Ramos (cell line): ENCODE measurements at regions not wholly inside any gene's neighbourhood (a gene's known extent, or its start where the extent isn't known, plus 50 kb on each side); places are given as distances from the start of the nearest gene placed in this dataset.
"Not testable (repeated sequence)": the region's sequence is repeated elsewhere in the genome, so short reads cannot be mapped to it uniquely, and the experiment has no call there.

Experiments used
- in situ Hi-C: fragments of 300-500 bp; cut with MboI; formaldehyde crosslinking; loops from one replicate; pipeline ENCODE4 v1.14.3; 2022; ENCODE audit warnings: low sequenced_read_pairs; ENCODE audit not compliant: unreplicated experiment

DNA sequence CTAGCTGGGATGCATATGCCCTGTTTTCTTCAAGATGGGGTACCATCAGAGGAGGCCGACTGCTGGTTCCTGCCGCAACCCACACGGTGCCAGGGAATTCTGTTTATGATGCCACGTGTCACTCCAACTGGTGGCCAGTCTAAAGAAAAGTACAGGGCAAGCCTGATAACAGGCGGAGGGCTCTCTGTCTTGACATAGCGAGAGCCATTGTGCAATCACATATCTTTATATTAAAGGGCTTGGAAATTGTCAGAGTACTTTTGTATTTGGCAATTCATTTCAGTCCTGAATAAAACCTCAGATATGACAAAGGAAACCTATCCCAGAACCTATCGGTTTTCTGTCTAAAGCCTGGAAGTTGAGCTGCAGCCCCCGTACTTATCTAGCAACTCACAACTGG lies 768.4 kb downstream of the TDRD15 start:
- in situ Hi-C loops = no loop called here

DNA sequence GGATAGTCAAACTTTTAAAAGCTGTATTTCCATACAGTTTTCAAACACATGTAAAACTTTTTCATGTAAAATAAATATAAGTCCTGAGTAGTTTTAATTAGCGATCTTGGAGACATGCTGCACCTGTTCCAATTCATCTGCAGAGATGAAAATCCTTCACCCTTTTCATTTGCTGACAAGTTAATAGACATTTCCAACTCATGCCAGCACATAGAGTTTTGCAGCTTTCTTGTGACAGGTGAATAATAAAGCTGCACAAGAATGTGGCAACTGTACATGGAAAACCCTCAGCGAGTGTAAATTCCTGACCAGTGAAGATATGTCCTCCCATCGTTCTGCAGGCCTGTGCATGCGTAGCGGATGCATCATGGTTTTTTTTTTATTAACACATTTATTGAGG lies 771.4 kb downstream of the TDRD15 start:
- in situ Hi-C loops = no loop called here

DNA sequence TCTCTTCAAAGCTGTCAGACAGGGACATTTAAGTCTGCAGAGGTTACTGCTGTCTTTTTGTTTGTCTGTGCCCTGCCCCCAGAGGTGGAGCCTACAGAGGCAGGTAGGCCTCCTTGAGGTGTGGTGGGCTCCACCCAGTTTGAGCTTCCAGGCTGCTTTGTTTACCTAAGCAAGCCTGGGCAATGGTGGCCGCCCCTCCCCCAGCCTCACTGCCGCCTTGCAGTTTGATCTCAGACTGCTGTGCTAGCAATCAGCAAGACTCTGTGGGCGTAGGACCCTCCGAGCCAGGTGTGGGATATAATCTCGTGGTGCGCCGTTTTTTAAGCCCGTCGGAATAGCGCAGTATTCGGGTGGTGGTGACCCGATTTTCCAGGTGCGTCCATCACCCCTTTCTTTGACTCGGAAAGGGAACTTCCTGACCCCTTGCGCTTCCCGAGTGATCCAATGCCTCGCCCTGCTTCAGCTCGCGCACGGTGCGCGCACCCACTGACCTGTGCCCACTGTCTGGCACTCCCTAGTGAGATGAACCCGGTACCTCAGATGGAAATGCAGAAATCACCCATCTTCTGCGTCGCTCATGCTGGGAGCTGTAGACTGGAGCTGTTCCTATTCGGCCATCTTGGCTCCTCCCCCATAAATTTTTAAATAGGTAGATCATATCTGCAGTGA lies 785.1 kb downstream of the TDRD15 start:
- in situ Hi-C loops = not testable (repeated sequence)

DNA sequence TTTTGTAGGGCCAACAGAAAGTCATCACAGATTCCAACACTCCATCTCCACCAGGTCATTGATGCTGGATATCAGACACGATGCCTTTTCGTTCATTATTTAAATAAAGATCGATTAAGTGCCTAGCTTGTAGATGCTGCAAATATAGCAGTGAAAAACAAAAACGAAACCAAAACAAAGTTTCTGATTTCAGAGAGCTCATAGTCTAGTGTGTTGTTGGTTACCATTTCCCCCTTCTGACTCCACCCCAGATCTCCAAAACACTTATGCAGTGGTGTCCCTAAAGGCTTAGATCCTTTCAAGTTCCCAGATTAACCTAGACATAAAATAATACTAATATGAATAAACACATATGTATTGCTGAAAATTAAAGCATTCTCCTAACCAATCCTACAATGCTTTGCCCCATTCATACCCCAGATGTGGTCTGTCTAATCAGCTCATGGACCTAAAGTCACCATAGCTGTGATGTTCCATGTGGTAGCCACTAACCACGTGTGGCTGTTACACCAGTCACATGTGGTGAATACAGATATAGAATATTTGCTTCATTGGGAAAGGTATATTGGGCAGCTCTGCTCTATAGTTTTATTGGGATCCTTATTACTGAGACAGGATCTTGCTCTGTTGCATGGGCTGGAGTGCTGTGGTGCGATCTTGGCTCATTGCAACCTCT lies 787.2 kb downstream of the TDRD15 start:
- in situ Hi-C loops = no loop called here

DNA sequence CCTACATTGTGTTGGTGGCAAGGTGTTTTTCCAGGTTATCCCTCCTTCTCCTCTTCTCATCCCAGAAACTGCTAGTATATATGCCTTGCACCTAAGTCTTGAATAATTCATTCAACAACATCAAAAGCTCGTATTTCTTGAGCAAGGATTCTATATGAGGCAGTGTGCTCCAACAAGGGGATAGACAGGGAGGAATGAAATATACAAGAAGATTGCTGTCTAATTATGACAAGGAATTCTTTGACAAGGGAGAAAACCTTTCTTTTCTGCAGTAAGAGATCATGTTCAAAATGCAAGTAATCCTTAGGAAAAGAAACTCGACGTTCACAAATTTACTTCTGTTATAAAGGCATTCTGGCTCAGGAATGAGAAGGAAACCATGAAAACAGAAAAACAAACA lies 788.6 kb downstream of the TDRD15 start:
- in situ Hi-C loops = no loop called here

- in situ Hi-C loops = no loop called here
These were observed 791.4 kb downstream of the TDRD15 start for GRCh38 chr2:21915201-21915600.

GRCh38 chr2:21916934-21917522 lies 793.3 kb downstream of the TDRD15 start:
- in situ Hi-C loops = no loop called here

- in situ Hi-C loops = no loop called here
These were observed 797.0 kb downstream of the TDRD15 start for GRCh38 chr2:21920721-21921120.

GRCh38 chr2:21924640-21925285 lies 801.0 kb downstream of the TDRD15 start:
- in situ Hi-C loops = no loop called here

DNA sequence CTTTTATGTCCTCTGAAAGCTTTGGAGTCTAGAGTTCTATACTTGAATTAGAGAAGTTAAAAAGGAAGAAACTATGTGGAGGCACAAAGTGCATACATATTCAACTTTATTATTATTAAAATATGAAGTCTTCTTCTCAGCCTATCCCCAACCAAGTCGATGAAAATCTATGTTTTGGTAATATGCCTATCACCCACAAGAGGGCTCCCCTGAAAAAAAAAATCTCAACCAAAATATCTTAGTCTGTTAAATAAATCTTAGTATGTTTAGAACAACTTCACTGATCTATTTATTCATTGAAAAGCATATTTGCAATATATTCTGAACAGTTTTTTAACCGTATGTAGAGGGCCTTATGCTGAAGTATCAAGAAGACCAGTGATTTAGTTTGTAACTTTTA lies 804.5 kb downstream of the TDRD15 start:
- in situ Hi-C loops = no loop called here

DNA sequence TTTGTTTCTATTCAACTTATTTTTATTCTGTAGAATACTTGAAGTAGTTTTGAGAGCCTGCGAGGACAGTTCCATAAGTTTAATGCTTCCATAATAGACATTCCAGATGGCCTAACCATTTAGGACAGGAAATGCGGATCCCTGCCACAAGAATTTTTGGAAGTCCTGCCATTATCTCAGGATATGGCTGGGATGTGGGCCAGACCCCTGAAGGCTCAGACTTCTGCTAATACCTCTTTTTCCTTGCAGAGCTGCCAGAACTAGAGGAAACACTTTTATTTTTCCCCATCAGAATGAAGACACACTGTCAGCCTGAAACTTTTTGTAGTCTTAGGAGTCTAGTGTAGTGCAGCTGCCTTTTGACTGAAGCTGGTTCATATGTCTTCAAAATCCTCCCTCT lies 806.5 kb downstream of the TDRD15 start:
- in situ Hi-C loops = no loop called here

GRCh38 chr2:21939967-21940366 lies 816.2 kb downstream of the TDRD15 start:
- in situ Hi-C loops = no loop called here

- in situ Hi-C loops = no loop called here
These were observed 820.8 kb downstream of the TDRD15 start for GRCh38 chr2:21944536-21944935.

GRCh38 chr2:21945658-21946057 lies 821.9 kb downstream of the TDRD15 start:
- in situ Hi-C loops = no loop called here

- in situ Hi-C loops = no loop called here
These were observed 823.3 kb downstream of the TDRD15 start for GRCh38 chr2:21947046-21947445.

DNA sequence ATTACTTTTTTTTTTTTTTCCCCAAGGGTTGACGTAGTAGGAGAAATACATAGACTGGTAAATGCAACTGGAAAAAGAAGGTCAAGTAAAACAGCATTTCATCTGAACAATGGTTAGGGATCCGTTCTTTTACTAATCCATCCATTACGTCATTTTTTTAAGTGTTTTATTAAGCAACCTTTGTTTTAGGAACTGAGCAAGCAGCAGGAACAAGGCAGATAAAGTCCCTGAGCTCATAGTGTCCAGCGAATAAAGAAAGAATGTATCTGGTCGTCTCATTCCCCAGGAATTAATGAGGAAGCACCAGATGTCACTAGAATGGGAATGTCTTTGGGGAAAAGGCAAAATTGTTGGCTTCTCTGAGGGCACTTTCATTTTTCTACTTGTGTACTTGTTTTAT lies 842.4 kb downstream of the TDRD15 start:
- in situ Hi-C loops = no loop called here

DNA sequence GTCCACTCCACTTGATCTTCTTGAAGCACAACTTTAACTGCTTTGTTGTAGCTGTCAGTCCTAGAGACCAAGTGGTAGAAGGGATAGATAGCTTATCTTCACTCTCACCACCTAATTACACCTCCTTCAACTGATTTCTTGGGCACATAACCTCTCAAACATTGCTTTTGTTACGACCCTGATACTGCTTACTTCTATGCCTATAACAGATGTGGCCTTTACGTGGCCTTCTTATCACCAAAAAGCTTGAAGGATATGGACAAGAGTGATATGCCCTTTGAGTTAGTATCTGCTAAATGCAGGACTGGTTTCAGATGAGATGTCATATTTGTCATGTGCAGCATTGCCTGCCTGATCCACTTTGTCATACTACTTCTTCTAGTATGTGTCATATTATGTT lies 847.2 kb downstream of the TDRD15 start:
- in situ Hi-C loops = no loop called here

DNA sequence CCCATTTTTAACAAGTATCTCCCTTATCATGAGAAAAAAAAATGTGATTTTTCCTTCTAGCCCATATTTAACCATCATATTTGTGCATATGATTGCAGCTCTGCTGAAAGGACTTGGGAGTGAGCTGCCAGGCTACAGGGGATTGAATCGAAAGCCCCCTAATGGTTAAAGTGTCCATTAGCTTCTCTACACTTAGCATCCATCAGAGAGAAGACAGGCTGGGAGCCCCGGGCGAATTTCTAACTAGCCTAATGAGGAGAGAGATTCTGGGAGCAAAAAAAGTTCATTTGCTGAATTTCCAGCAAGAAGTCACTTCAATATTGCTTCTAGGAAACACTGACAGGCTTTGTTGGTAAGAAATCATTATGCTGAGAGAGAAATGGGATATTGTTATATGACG lies 848.8 kb downstream of the TDRD15 start:
- in situ Hi-C loops = no loop called here

- in situ Hi-C loops = no loop called here
These were observed 857.4 kb downstream of the TDRD15 start for GRCh38 chr2:21981127-21981526.

DNA sequence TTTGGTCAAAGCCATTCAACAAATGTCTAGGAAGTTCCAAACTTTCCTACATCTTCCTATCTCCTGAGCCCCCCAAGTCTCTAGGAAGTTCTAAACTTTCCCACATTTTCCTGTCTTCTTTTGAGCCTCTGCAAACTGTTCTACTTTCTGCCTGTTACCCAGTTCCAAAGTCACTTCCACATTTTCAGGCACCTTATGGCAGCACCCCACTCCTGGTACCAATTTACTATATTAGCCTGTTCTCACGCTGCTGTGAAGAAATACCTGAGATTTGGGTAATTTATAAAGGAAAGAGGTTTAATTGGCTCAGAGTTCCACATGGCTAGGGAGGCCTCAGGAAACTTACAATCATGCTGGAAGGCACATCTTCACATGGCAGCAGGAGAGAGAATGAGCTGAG lies 869.2 kb downstream of the TDRD15 start:
- in situ Hi-C loops = no loop called here

DNA sequence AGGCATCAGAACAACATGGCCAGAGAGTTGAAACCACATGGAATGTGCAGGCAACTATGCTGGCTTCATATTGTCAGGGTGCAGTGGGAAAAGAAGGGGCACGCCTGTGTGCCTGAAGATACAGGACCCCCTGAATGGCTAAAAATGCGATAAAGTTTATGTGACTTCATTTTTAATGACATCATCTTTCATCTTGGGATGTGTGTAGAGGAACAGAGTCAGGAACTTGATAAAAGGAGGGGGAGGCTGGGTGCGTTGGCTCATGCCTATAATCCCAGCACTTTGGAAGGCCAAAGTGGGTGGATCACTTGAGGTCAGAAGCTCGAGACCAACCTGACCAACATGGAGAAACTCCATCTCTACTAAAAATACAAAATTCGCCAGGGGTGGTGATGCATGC lies 872.6 kb downstream of the TDRD15 start:
- in situ Hi-C loops = no loop called here
